ENCODE measurements at regions not wholly inside any gene's neighbourhood (a gene's known extent, or its start where the extent isn't known, plus 50 kb on each side); places are given as distances from the start of the nearest gene placed in this dataset.

- no peak for TF ChIP-seq POLR2AphosphoS5 (IDR thresholded peaks at IDR 0.05)
- TF ChIP-seq EP300 (IDR thresholded peaks at IDR 0.05), result no peak
Measured at GRCh38 chr3:154584041-154584440, 154.1 kb upstream of the GPR149 start.
